ENCODE measurements at regions not wholly inside any gene's neighbourhood (a gene's known extent, or its start where the extent isn't known, plus 50 kb on each side); places are given as distances from the start of the nearest gene placed in this dataset.
A peak's percentile ranks its signal among the peaks of the same experiment; 100 is the strongest.

DNA sequence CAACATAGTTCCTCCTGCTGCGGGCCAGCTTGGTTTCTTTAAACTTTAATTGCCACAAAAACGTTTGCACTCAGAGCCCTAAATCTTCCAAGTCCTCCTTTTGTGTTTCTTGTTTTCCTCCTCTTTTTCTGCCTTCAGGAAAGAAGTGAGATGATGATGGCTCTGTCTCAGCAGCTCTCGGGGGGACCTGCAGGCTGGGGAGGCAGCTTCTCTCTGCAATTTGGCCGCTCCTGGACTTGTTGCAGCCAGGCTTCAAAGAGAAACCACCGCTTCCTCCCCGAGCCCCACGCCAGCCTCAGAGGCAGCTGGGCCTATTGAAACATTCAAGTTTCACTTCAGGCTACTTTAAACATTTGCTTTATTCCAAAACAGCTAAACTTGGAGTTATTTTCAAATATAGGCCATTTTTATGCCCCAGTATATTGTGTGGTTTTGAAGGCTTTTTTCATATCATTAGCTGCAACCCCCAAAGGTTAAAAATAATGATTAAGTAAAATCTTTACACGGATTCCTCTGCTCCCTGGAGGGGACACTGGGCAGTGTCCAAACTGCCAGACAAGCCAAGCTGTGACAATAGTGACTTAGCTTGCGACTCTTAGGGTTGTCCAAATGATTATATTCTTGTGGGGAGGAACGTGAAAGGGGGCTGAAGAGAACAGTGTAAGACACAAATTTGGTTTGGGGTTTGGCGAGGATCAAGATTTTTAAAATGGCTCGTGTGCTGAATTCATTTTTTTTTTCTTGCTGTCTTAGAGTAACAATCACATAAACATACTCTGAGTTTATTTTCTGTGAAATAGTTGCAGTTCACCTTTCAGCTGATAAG is 330.8 kb downstream of the DLEU7 start:
- DNase-seq = no peak

DNA sequence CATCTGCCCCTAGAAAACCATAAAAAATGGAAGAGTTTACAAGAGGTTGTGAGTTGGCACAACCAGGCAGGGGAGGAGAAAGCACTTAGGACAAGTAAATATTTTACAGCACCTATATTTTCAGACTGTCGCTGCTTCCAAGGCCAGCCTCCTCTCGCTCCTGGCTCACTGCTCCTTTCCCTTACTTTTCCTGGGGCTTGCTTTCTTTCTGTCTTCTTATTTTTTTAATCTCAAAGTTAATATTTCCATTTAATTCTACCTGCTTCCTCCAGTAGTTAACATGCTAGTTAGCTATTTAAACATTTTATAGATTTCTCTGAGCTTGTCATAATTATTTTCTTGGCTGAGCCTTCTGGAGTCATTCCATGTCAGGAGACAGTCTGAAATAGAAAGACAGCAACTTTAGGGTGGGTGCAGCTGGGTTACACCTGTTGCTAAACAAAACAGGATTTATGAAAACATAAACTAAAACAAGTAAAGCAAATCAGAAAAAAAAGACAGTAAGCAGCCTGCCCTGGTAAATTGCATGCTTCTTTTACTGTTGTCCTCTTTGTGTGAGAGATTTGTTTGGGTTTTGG is 330.1 kb downstream of the DLEU7 start:
- no peak for DNase-seq

DNA sequence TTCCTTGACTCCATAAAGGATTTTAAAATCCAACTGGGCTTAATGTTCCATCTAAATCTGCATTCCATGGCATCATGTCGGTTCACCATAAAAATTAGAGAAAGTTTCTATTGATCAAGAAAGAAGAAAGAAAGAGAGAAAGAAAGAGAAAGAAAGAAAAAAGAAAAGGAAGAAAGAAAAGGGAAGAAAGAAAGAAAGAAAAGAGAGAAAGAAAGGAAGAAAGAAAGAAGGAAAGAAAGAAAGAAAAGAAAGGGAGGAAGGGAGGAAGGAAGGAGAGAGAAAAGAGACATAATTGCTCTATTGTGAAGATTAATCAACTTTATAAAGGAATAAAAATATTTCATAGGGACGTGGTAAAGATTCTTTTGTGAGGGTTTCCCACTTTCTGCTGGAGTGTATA is 329.2 kb downstream of the DLEU7 start:
- no peak for DNase-seq

DNA sequence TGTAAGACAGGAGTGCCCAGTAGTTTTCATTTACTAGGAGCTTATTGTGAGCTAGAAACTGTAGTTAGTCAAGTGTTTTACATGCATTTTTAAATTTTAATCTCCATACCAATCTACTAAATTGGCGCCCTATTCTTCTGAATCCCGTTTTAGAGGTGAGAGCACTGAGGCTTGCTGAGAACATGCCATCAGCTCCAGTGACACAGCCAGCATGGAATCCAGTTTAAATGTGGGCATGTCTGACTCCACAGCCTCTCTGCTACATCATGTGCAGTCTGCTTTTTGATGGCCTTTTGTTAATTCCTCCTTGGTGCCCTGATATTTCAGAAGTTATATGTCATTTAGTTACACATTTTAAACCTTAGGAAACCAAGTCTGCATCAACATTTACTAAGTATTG is 325.4 kb downstream of the DLEU7 start:
- DNase-seq = no peak

DNA sequence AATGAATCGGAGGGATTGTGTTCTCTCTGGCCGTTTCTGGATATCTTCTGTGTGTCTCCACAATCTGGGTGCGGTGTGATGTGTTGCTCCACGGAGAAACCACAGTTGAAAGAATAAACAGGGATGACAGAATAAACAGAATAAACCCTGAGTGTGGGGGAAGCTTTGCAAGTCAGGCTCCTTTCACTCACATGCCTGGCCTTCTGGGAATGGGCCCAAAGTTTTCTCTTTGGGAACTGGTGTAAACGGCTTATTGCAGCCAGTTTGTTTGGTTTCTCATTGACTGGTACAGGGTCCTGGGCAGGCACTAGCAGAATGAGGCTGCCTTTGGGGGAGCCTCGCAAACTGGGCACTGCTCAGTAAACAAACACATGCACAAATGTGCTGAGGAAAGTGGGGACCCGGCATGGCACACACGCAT is 324.7 kb downstream of the DLEU7 start:
- DNase-seq = no peak

DNA sequence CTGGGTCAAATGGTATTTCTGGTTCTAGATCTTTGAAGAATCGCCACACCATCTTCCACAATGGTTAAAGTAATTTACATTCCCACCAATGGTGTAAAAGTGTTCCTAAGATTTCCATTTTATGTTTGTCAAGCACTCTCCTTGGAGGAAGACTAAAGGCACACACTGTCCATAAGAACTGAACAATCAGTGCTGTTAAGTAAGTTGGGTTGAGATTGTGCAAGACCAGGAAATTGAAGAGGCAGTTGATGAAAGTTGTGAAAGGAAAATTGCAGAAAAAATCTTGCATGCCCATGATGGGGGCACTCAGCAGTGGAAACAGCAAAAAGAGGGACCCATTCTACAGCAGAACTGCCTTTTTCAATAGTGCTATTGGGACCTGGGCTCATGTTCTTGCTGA is 323.6 kb downstream of the DLEU7 start:
- DNase-seq = no peak

DNA sequence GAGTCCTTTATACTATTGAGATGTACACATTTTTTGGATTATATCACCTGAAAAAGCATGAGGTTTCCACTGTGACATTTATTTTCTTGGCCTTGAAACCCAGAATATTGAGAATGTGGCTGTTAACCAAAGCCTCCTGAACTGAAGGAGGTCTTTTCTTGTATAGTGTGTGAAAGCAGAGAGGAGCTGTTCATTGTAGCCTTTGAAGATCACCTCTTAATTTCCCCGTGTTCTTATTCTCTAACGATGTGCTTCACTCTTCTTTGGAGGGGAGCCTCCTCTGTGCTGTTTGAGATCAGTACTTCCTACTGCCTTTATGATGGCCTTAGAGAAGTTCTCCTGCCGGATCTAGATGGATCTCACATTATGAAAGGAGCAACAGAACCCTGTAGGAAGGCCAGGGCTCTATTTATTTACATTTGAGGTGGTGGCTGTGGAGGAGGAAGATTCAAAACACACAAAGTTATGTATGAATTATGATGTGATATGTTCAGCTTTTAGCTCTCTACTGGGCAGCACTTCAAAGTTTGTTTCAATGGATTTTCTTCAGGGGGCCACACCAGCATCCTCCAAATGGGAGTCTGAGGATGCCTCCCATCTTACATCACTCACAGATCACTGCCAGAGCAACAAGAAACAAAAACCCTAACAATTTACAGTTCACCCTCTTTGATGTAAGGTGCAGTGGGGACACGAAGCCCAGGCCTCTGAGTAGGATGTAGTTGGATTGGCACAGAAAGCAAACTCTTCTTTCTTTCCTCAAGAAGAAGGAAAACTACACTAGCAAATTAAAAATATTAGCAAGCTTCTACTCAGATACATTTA is 322.3 kb downstream of the DLEU7 start:
- no peak for DNase-seq

DNA sequence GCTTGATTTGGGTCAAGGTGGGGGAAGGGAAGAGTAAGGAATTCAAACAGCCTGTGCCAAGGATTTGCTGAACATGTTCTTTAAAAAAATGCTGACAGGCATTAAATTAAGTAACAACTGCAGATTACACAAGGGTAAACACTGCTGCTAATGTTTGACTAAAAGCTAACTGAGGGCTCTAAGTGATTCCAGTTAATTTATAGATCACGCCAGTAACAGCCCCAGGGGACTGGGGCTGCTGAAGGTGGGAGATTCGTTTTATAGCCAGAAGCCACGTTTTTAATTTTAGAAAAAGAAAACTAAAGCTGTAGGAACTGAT is 321.7 kb downstream of the DLEU7 start:
- DNase-seq = no peak

DNA sequence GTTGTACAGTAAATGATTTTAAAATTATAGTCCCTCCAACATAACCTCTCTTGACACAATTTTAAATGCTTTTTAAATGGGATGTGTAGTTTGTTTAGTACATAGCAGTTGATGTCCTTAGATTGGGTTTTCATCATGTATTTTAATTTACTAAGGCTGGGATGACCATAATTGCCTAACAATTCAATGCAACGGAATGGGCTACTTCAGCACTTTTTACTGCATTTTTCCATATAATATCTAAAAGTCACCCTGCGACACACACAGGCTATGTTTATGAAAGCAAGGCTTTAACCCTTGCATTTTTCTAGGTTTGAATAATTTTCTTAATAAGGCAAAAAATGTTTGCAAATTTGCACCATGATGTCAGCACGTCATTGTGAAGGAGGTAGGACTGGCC is 321.0 kb downstream of the DLEU7 start:
- no peak for DNase-seq

DNA sequence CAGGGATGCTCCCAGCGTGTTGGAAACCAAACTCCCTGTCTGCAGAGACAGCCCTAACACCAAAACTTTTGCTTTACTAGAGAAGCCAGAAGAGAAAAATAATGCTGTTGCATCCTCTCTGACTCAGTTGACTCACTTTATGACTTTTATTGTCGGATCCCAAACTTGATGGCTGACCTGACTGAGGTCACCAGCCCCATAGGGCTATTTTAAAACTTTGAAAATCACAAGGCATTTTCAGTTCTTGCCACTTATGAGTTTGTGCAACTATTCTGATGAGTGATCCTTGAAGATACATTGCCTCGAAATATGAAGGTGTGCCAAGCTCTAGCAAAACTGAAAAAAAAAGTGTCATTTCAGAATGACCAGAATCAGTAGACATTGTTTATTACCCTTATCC is 320.2 kb downstream of the DLEU7 start:
- DNase-seq = no peak

DNA sequence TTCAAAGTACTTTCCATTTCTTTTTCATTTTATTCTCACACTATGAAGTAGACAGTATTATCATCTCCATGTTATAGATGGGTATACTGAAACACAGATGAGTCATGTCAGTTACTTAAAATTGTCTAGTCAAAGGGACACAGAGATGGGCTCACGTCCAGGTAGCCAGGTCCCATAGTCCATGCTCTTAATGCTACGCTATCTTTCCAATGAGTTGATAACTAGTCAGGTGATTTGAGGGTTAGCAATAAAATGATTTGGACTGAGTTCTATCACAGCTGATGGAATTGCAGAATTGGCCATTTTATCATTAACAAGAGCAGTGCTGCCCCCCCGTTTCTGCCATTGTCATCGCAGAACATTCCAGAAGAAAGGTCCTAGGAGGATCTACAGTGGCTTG is 318.9 kb downstream of the DLEU7 start:
- no peak for DNase-seq

DNA sequence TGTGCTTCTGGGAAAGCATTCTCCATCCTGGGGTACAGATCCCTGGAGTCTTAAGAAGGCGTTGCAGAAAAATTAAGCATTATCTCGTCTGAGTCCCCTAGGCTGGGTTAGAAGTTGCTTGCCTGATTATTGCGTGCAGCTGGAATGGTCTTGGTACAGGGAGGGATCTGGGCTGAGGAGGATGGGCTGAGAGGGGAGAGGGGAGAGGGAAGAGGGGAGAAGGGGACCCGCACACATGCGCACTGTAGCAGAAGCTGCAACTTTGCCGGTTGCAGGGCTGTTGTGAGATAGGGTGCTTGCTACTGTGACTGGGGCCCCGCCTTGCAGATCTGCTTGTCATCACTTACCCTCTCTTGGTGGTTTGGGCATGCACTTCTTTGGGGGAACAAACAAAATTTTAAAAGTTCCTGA is 316.8 kb downstream of the DLEU7 start:
- DNase-seq = no peak

DNA sequence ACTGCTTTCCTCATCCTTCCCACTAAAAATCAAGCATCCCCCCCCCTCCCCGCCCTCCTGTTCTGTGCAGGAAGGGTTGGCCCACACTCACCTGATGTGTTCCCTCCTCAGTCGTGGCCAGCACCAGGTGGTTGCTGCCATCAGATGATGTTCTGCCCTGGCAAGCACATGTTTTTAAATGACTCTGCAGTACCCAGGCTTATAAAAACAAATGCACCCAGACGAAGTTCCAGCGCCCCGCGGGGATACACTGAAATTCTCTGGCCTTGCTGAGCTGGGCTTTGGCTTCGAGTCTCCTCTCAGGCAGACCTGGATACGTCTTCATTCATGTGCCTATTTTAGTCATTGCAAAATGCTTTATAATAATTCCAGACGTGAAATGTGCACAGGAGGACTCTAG is 316.3 kb downstream of the DLEU7 start:
- DNase-seq = no peak

DNA sequence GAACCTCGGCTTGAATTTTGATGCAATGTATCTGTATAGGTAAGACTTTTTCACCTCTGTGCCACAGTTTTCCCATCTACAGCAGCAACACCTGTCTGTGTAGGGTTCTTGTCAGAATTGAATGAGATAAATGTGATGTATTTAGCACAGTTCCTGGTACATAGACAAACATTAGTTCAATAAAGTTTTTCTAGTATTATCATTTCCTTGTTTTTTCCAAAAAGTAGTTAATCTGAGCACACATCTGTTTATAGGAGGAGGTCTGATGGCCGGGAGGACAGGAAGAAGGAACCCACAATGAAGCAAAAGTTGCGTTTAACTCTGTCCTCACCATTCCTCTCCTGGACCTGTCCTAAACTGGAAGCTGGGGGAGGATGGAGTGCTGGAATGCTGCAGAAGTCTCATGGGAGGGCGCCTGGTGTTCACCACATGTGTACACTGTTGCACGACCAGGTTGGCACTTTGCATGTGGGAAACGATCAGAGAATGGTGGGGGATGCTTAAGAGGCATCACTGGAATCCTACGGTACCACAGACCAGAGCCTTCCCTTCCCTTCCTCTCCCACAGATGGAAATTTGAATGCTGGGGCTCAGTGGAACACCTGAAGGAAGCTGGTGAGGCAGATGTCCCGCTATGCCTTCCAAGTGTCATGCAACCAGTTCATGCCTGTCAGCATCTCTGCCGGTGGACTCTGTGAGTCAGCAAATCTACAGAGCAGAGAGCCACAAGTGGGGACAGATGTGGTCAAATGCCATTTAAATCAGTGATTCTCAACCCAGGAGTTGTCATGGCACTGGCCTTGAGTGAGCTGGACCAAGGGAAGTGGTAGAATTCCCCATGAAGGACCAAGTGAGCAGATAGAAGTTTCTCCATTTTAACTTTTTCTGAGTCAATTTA is 315.6 kb downstream of the DLEU7 start:
- DNase-seq = no peak

DNA sequence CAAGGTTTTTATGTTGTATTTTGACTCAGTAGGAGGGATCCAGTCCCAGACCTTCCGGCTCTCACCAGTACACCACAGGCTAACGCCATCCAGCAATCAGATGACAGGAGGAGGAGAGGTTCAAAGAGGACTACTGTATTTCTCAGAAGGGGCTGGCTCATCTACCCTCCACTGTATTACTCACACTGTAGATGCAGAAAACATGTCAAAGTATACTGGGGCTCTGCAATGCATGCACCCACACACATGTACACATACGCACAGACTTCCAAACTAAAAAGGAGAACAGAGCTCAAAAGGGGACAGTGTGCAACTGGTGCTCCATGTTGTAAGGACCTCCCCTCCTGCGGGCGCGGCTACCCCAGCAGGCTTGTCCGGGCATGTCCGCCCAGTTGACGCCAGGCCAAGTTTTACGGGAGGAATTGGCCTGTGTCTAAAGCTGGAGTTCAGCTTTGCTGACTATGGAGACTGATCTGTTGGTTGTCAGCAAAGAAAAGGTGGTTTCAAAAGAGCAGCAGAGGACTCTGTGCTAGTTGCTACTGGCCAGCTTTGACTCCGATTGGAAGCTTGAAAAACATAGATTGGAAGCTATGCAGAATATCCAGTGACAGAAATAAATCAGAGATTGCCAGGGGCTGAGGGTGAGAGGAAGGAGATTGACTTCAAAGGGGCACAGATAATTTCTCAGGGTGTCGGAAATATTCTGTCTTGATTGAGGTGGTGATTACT is 314.2 kb downstream of the DLEU7 start:
- peak; percentile 92 for DNase-seq

DNA sequence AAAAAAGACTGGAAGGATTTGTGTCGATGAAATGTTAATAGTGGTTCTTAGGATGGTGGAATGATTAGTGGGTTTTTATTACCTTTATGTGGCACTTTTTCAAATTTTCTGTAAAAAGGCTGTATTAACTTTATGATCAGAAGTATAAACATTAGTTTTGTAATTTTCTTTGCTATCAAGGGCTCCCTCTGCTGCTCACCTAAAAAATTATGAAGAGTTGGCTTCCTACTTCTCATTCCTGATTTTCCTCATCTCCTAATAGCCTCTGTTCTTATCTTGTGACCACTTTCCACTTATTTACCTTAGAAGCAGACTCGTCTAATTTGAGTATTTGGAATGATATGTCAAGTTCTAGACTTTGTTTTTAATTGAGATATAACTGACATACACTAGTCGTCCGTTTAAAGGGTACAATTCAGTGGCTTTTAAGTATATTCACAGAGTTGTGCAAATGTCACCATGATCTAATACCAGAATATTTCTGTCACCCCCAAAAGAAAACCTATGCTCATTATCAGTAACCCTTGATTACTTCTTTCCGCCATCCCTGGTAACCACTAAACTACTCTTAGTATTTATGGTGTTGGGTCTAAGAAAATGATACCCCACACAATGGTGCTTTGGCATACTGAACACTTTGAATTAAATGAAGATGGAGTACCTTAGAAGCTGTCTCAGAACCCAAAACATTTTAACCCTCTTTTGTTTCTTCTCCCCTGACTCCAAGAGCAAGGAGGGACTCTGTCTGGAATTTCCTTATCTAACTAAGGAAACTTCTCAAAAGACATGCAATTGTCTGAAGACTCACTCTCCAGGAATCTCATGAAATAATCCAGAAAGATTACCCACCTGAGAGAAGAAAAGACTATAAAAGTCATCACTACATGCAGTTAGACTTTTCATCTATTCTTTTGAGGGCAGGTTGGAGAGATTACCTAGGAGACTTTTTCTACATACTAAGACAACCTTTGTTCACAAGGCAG is 311.3 kb downstream of the DLEU7 start:
- peak; percentile 43 for DNase-seq

DNA sequence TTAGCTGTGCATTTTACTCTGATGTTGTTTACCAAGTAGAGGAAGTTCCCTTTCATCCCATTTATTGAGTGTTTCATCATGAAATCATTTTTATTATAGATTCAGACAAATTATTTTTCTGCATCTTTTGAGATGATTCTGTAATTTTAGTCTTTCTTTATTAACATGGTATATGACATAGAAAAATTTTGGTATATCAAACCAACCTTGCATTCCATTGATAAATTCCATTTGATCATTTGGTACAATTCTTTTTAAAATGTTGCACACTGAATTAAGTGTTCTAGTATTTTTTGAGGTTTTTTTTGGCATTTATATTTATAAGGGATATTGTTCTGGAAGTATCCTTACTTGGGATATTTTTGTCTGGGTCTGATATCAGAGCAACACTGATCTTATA is 308.4 kb downstream of the DLEU7 start:
- DNase-seq = no peak

DNA sequence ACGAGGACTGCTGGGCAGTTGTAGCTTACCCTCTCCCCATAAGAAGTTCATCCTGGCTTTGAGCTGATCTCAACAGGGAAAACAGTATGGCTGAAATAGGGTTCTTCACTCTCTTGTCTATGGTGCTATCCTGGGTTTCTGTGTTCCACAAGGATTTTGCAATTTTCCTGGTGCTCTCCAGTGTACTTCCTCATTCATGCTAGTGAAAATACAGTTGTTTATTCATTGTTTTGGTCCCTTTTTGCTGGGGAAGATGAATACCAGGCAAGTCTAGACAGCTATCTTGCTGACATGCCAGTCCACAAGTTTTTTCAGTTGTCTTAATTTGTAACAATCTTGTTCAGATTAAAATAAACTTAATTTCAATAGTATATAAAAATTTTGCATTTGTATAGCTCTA is 306.5 kb downstream of the DLEU7 start:
- DNase-seq = no peak

DNA sequence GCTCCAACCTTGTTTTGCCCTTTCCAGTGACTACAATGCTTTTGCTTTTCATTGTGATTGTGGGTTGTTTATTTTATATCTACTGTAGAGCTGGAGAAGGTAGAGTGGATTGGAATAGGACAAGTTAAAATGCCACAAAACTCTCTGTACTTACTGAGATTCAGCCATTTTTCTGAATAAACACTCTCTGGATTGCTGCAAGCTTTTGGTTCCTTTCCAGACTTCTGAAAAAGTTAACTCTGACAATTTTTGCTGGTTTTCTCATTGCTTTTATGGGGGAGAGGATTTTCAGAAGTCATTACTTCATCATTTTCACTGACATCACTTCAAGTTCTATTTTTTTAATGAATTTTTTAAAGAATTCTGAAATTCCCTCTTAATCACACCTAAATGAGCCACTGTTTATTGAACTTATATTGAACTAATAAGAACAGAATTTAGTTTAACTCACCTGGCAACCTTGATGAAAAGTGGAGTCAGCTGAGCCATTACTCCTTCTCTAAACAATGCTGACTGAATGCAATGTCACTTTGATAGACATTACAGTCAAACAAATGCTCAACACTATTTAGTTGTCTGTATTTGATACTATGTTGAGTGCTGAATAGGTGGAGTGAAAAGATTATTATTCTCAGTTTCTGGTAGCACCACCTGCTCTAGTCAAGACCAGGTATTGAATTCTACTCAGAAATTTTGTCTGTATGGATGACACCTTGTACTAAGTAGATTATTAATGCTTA is 303.5 kb downstream of the DLEU7 start:
- DNase-seq = no peak

DNA sequence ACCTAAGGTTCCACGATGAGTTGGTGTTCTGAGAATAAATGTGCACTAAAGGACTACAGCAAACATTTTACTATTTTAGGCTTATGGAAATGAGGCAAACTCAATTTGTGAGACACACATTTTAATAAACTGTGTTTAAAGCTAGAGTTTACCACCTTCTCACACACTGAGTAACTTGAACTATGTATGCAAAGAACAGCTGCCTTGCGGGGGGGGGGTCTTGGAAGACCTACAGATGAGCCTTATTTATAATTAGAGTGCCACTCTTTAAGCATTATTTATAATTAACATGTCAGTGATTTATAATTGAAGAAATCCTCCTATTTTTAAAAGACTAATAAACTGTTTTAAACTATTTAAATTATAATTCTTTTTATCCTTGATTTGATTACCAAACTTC is 300.4 kb downstream of the DLEU7 start:
- no peak for DNase-seq
